Fibroblast of villous mesenchyme (primary cell): ENCODE measurements at regions not wholly inside any gene's neighbourhood (a gene's known extent, or its start where the extent isn't known, plus 50 kb on each side); places are given as distances from the start of the nearest gene placed in this dataset.

Experiments used
- DNase-seq: peaks from one replicate; pipeline ENCODE4 v3.0.0-alpha.2; 2010; ENCODE audit warnings: low read depth
- H3K4me3 ChIP-seq: 2 replicates; pipeline ENCODE4 v1.5.1; 2011; ENCODE audit warnings: low read depth, mild to moderate bottlenecking, low read length
- TF ChIP-seq, protein P1 (sequence below): IDR thresholded peaks from 2 replicates; pipeline ENCODE4 v1.5.1; 2012; ENCODE audit warnings: low read depth, mild to moderate bottlenecking, low read length; ENCODE audit not compliant: insufficient read depth

DNA sequence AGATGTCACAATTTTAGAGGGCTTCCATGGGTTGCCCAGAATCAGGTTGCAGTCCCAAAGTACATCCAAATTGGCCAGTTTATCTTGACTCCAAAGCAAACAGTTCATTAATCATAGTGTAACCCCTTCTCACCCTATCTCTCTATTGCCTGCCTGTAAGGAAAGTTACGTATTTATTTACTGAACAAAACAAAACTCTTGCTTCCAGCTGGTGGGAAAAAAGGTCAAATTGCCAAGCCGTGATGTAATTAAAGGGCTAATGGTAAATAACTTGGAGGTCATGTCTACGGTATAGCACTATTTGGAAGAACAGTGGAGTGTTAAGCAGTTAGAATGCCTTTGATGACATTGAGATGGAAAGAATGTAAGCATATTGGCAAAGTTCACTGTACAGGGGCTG is 214.0 kb downstream of the DLEU7 start:
- H3K4me3 ChIP-seq: no peak overlapping the region
- peak; percentile 57 for DNase-seq
- TF ChIP-seq, protein P1, sequence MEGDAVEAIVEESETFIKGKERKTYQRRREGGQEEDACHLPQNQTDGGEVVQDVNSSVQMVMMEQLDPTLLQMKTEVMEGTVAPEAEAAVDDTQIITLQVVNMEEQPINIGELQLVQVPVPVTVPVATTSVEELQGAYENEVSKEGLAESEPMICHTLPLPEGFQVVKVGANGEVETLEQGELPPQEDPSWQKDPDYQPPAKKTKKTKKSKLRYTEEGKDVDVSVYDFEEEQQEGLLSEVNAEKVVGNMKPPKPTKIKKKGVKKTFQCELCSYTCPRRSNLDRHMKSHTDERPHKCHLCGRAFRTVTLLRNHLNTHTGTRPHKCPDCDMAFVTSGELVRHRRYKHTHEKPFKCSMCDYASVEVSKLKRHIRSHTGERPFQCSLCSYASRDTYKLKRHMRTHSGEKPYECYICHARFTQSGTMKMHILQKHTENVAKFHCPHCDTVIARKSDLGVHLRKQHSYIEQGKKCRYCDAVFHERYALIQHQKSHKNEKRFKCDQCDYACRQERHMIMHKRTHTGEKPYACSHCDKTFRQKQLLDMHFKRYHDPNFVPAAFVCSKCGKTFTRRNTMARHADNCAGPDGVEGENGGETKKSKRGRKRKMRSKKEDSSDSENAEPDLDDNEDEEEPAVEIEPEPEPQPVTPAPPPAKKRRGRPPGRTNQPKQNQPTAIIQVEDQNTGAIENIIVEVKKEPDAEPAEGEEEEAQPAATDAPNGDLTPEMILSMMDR: no peak

DNA sequence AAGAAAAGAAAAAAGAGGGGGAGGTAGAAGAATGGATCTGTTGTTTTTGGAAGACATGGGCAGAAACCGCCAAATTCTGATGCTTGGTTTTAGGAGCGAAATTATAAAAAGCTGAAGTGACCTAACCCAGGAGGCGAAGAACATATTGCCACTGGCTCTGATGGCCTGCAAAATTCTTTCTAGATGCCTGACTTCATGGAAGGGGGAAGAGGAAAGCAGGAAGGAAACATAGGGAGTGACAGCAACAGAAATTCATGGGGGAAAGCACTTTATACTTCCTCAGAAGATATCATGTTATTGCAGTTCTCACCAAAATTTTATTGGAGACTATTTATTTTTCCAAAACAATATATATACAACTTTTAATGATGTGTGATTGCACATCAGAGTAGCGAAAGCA is 213.5 kb downstream of the DLEU7 start:
- DNase-seq: no peak
- TF ChIP-seq, protein P1: no peak
- H3K4me3 ChIP-seq: no peak overlapping the region

DNA sequence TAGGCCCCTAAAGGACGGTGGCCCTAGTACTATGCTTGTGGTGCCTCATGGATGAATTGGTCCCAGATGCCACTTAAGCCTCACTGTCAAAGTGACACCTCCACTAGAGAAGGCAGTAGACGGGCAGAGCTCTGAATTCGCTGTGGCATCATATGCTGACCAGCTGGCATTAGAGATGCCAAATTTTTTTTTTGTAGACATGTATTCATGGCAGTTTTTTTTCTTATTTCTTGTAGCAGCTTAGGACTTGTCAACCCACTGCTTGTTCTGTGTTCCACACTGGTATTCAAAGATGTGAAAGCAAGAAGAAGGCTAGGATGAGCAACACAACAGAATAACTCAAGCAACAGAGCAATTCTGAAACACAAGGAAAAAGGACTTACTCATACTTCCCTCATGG is 212.5 kb downstream of the DLEU7 start:
- no peak for DNase-seq
- TF ChIP-seq, protein P1: no peak
- H3K4me3 ChIP-seq: no peak overlapping the region

DNA sequence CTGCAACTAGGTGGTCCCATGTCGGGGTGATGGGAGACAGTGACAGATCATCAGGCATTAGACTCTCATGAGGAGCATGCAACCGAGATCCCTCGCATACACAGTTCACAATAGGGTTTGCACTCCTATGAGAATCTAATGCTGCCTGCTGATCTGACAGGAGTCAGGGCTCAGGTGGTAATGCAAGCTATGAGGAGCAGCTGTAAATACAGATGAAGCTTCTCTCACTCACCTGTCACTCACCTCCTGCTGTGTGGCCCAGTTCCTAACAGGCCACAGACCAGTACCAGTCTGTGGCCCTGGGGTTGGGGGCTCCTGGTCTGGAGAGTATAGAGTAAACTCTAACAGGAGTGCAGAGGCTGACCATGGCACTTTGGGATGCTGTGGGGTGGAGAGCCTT is 209.2 kb downstream of the DLEU7 start:
- H3K4me3 ChIP-seq: no peak overlapping the region
- no peak for DNase-seq
- TF ChIP-seq, protein P1: no peak

DNA sequence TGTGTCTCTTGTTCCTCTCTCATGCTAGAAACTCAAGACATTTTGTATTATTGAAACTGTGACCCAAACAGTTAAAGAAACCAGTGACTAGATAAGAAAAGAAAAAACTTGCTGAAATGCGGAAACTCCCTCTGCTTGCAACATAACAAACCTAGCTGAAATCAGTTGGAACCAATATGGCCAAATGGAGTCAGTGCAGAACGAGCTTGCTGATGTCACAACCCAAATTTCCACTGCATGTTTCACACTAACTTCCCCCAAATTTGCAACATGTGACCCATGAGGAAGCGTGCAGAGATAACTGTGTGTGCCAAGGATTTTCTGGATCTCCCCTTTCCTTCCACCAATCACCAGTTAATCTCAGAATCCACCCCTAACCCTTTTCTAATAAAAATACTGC is 208.0 kb downstream of the DLEU7 start:
- H3K4me3 ChIP-seq: no peak overlapping the region
- DNase-seq: peak; percentile 67
- TF ChIP-seq, protein P1: no peak

DNA sequence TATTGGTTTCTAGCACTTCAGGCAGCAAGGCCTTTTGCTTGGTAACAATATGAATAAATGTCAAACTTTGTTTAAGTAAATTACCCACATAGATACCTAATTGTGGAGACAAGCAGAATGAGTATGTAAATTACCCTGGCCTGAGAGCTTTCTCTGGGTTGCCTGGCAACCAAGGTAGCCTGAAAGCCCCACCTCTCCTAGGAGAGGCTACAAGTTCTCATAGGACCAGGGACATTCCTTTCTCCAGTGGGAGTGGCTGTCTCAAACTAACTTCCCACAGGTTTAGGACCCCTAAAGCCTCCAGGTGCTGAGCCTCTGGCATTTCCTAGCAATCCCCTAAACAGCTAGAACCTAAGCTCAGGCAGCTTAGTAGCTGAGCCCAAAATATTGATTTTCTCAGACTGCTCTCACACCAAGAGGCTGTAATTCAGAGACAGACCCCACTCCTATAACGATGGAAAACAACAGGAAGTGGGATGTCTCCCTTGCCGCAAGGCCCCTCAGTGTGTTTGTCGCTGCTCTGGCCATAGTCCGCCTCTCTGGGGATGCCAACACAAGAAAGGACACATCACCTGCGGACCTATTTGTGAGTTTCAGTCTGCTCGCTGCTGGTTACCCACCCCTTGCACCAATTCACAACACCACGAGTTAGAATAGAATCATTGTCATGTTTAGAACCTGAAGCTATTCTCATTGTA is 207.3 kb downstream of the DLEU7 start:
- TF ChIP-seq, protein P1: no peak
- DNase-seq: no peak
- no peak overlapping the region for H3K4me3 ChIP-seq

DNA sequence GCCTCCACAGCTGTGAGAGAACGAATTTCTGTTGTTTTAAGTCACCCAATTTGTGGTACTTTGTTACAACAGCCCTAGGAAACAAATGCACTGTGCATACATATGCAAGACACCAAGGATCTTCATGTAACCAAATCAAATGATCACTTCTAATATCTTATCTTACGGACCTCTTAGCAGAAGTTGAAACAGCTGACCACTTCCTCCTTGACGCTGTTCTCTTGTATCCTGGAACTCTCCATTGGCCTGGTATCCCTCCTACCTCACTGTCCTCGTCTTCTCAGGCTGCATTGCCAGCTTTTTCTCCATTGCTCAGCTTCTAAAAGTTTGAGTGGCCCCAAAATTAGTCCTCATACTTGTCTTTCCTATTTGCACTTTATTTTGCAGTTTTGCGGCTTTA is 200.4 kb downstream of the DLEU7 start:
- TF ChIP-seq, protein P1: no peak
- no peak for DNase-seq
- no peak overlapping the region for H3K4me3 ChIP-seq
